ENCODE measurements at regions not wholly inside any gene's neighbourhood (a gene's known extent, or its start where the extent isn't known, plus 50 kb on each side); places are given as distances from the start of the nearest gene placed in this dataset.

- TF ChIP-seq POLR2A (IDR thresholded peaks at IDR 0.05; ENCODE audit: low read depth, low read length) (no peak), POLR2AphosphoS5 (IDR thresholded peaks at IDR 0.05; ENCODE audit: low read depth, low read length) (no peak), SPI1 (IDR thresholded peaks at IDR 0.05; ENCODE audit: low read depth, low read length) (no peak)
Observed at GRCh38 chr18:34399892-34400291, 175.2 kb upstream of the NOL4 start.

All from GM12891 (cell line).